Prostate gland (tissue), 2 donors: ENCODE measurements at regions not wholly inside any gene's neighbourhood (a gene's known extent, or its start where the extent isn't known, plus 50 kb on each side); places are given as distances from the start of the nearest gene placed in this dataset.

Source experiments
- POLR2A ChIP-seq: fragments of 450-650 bp; IDR thresholded peaks from one replicate; pipeline ENCODE4 v1.6.1; 2016; ENCODE audit warnings: antibody characterized with exemption, mild to moderate bottlenecking
- POLR2AphosphoS5 ChIP-seq: sonication (generic); formaldehyde crosslinking; IDR thresholded peaks from one replicate; pipeline ENCODE4 v1.6.1; 2017; ENCODE audit warnings: antibody characterized with exemption
- TF ChIP-seq, protein P1 (sequence below), 4 experiments: fragments of 200-600 bp in 2 of 4; fragments of 450-650 bp in 2 of 4; sonication (generic) in 2 of 4; IDR thresholded peaks; 1 replicate in 3 of 4; 2 replicates in 1 of 4; pipeline ENCODE4 v1.5.1; 2016 to 2019; ENCODE audit warnings: antibody characterized with exemption in 4 of 4, mild to moderate bottlenecking in 2 of 4, moderate library complexity in 2 of 4

DNA sequence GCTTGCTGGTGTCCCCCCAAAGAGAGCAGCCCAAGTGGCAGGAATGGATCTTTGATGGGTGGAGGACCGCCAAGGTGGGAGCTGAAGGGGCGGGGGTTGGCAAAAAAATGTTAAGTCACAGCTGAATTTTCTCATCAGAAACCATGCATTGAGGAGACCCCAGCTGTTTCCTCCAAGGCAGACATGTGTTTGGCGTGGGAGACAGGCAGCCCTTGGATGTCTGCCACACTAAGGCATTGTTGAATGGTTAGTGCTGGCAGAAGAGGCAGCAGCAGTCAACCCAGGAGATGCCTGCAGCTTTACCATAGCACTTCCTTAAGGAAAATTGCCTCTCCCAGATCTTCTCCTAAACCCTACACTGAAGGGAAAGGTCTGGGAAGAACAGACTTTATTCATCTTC is 394.9 kb upstream of the CD180 start:
- TF ChIP-seq, protein P1, sequence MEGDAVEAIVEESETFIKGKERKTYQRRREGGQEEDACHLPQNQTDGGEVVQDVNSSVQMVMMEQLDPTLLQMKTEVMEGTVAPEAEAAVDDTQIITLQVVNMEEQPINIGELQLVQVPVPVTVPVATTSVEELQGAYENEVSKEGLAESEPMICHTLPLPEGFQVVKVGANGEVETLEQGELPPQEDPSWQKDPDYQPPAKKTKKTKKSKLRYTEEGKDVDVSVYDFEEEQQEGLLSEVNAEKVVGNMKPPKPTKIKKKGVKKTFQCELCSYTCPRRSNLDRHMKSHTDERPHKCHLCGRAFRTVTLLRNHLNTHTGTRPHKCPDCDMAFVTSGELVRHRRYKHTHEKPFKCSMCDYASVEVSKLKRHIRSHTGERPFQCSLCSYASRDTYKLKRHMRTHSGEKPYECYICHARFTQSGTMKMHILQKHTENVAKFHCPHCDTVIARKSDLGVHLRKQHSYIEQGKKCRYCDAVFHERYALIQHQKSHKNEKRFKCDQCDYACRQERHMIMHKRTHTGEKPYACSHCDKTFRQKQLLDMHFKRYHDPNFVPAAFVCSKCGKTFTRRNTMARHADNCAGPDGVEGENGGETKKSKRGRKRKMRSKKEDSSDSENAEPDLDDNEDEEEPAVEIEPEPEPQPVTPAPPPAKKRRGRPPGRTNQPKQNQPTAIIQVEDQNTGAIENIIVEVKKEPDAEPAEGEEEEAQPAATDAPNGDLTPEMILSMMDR (IDR thresholded peaks at IDR 0.05): no peak
- TF ChIP-seq POLR2AphosphoS5 (no peak), POLR2A (no peak)
